ENCODE measurements at regions not wholly inside any gene's neighbourhood (a gene's known extent, or its start where the extent isn't known, plus 50 kb on each side); places are given as distances from the start of the nearest gene placed in this dataset.

DNA sequence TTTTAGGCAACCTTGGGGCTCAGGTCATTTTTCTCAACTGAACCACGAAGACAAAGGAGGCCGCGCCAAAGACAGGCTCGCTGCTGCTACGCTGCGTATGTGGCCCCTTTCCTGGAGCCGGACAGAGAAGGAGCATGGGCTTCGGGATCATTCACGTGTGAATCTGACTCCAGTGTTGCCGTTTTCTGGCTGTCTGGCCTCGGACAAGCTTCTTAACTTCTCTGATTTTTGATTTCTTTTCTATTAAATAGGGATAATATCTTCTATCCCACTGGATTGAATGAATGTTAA lies 50.8 kb upstream of the ZNF366 start:
- ATAC-seq (no peak), DNase-seq (no peak)
- TF ChIP-seq CTCF (IDR thresholded peaks at IDR 0.05) = no peak
- no peaks in the 10 kb centered on the region for H3K36me3 ChIP-seq (ENCODE audit: low read depth)
- no peaks in the 10 kb centered on the region for H3K4me1 ChIP-seq (ENCODE audit: low read depth)
- H3K4me3 ChIP-seq = no peak overlapping the region
- H3K9me3 ChIP-seq = no peaks in the 10 kb centered on the region
- intact Hi-C loops (cut with DNase I, micrococcal nuclease) = no loop called here

DNA sequence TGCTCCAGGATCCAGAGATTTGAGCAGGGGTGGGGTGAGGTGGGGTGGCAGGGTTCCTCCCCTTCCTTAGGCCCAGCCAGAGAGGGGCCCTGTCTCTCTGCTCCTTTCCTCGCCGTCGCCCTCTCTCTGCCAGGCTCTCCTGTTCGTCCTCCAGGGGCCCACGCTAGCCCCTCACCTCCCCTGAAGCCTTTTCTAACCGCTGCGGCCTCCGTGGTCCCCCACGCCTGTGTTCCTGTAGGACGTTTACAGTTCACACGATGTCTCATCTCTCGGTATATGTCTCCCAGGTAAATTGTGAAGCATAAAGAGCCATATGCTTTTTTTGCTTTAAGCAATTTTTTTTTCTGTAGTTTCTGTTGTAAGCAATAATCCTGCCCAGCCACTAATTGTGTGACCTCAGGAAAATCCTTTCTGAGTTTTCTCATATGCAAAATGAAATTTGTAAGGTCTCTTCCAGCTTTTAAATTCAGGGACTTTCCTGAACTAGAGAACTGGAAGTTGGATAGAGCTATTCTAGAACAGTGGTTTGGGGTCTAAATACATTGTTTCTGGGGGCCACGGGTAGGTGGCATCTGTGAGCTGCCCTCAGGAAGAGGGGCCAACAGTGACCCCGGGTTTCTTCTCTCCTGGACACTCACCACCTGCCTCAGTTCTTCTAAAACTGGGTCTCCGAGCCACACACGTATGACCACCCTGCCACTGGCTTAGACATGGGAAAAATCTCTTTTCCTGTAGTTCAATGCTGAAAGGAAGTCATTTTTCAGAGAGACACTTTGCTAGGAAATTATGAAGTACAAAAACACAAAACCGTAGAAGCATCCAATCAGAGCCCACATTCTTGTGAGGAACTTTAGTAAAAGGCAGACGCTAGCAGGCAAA lies 50.2 kb upstream of the ZNF366 start:
- intact Hi-C loops (cut with DNase I, micrococcal nuclease) = no loop called here
- DNase-seq = no peak
- no peaks in the 10 kb centered on the region for H3K36me3 ChIP-seq (ENCODE audit: low read depth)
- H3K4me1 ChIP-seq (ENCODE audit: low read depth) = no peaks in the 10 kb centered on the region
- H3K9me3 ChIP-seq = no peaks in the 10 kb centered on the region
- ATAC-seq = no peak
- no peak overlapping the region for H3K4me3 ChIP-seq
- TF ChIP-seq CTCF (IDR thresholded peaks at IDR 0.05) = no peak
